NCI-H82 treated with DMSO at 0.1 percent for 48 hours (cell line): ENCODE measurements at regions not wholly inside any gene's neighbourhood (a gene's known extent, or its start where the extent isn't known, plus 50 kb on each side); places are given as distances from the start of the nearest gene placed in this dataset.

Source experiments
- DNase-seq: peaks from one replicate; lab custom pipeline; 2025; ENCODE audit not compliant: unreplicated experiment; lab: John Stamatoyannopoulos, UW

- DNase-seq, result no peak
Measured at GRCh38 chr1:2969011-2969844, 52.0 kb upstream of the ACTRT2 start.

GRCh38 chr1:2969845-2970291 lies 51.4 kb upstream of the ACTRT2 start:
- DNase-seq, result no peak

- no peak for DNase-seq
Measured at GRCh38 chr1:2970311-2971071, 50.8 kb upstream of the ACTRT2 start.

GRCh38 chr1:2971101-2971501 lies 50.2 kb upstream of the ACTRT2 start:
- no peak for DNase-seq
